NCI-H510A treated with DMSO at 0.1 percent for 48 hours (cell line): ENCODE measurements at regions not wholly inside any gene's neighbourhood (a gene's known extent, or its start where the extent isn't known, plus 50 kb on each side); places are given as distances from the start of the nearest gene placed in this dataset.
"Not testable (repeated sequence)": the region's sequence is repeated elsewhere in the genome, so short reads cannot be mapped to it uniquely, and the experiment has no call there.

Experiments used
- DNase-seq: peaks from one replicate; lab custom pipeline; 2025; lab: John Stamatoyannopoulos, UW

DNA sequence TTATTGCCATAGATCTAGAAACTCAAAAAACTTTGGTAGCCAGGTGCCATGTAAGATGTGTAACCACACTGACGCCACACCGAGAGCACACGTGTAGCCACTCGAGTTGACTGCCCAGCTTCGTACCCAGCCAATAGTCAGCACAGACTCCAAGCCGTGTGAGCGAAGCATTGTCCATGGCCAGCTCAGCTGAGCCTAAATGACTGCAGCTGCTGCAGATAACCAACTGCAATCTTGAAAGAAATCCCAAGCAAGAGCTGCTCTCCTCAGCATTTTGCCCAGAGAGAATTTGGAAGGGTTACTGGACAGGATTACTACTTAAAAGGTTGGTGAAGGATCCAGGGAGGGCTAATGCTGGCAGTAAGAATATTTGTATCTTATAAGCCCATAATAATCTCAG lies 193.0 kb upstream of the THRB start:
- DNase-seq, result no peak

GRCh38 chr3:24688446-24689148 lies 193.9 kb upstream of the THRB start:
- DNase-seq, result no peak

GRCh38 chr3:24689353-24689752 lies 194.7 kb upstream of the THRB start:
- no peak for DNase-seq

- DNase-seq, result no peak
These were observed 196.1 kb upstream of the THRB start for GRCh38 chr3:24690777-24691176.

DNA sequence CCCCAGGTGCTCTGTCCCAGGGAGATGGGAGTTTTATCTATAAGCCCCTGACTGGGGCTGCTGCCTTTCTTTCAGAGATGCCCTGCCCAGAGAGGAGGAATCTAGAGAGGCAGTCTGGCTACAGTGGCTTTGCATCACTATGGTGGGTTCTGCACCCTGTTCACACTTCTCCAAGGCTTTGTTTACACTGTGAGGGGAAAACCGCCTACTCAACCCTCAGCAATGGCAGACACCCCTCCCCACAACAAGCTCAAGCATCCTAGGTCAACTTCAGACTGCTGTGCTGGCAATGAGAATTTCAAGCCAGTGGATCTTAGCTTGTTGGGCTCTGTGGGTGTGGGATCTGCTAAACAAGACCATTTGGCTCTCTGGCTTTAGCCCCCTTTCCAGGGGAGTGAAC lies 204.4 kb upstream of the THRB start:
- not testable (repeated sequence) for DNase-seq

DNA sequence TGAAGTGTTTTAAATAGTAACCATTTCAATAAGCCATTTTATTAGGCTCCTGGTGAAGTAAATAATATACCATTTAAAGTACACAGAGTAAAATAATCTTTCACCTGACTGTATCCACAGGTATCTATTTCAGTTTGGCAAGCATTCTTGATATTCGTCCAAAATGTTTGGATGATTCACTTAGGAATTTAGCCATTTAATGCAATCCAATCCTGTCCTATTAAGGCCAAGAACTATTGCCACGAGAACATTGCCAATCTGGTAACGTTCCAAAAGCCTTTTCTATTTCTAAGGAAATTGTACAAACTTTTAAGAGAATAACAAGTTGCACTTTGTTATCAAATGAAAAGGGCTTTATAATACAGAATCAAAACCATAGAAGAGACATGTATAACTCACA lies 209.8 kb upstream of the THRB start:
- DNase-seq, result no peak

DNA sequence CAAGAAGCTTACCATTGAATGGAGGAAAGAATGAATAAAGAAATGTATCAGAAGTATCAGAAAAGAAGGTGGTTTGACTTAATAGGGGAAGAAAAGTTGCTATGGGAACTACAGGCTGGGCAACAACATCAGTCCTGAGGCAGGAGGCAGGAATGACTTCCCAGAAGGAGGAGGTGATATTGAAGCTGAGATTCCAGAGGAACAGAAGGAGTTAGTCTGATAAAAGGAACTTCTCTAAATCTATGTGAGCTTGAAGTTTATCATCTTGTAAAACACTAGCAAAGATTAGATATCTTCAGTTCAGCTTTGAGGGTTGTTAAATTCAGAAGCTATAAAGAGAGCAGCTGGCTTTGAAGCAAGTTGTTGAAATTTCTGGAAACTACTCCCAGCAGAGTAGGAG lies 213.3 kb upstream of the THRB start:
- DNase-seq, result no peak

DNA sequence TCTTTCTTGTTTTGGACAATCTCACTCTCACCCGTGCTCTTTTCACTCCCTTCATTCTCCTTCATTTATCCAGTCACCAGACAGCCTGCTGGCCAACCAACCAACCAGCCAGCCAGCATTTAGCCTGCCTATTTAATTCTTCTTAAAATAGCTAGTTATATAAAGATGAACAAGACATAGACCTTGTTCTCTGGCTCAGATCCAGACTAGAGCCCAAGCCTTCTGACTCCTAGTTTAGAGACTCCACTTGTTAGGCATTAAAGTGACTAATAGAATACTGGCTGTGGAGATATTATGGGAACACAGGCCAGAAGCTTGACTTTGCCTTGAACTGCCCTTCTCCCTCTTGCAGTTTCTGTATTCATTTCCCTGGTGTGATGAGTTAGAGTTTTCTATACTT lies 215.3 kb upstream of the THRB start:
- no peak for DNase-seq

DNA sequence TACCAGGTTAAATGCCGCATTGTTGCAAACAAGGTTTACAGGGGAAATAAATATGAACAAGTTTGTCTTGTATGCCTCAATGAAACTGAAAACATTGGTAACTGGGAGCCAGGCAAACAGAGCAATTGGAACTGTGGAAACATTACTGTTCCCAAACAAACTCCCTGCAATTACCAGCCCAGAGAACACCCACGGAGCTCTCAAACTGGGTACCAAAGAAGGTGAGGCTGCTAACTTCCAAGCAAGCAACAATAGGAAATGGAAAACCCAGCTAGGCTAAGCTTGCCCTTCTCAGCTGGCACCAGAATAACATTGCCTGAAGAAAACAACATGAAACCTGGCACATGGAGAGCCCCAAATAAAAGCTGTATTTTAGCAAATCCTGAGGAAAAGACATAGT lies 218.9 kb upstream of the THRB start:
- DNase-seq, result no peak

- no peak for DNase-seq
These were observed 219.8 kb upstream of the THRB start for GRCh38 chr3:24714436-24714835.

DNA sequence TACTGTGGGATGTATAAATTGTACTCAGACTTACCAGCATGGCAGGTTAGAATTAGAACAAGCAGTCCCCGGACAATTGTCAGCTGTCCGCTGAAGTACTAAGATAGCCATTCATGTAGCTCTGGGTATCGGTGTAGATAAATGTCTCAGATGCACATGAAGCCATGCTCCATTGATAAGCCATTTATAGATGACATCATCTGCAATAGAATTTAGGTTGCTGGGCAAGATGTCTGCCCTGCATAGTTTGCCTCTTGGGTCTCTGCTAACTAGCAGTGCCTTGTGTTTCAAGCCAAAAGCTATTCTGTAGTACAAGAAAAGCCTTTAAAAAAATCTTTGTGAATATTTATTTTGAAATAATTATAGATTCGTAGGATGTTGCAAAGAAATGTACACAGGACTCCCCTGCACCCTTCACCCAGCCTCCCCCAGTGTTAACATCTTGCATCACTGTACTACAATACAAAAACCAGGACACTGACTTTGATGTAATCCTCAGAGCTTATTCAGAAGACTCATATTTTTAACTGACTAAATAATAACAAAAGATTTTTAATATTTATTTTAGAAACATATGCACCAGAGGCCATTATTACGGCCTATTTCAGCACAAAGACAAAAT lies 220.6 kb upstream of the THRB start:
- DNase-seq, result no peak

DNA sequence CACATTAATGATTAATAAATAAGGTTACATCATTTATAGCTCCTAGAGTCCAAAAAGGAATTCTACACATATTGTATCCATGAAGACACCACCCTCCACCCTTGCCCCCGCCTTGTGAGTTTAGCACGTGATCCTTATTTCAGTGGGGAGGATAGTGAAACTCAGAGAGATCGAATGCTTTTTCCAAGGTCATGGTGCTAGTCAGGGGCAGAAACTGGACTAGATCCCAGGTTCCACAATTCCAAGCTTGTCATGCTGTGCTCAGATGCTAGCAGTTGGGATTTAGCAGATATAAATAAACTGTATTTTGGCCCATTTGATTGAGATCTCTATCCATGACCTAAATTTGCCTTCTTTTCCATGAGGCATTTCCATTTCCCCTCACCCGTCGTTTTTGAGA lies 227.4 kb upstream of the THRB start:
- DNase-seq, result no peak

- no peak for DNase-seq
These were observed 231.0 kb upstream of the THRB start for GRCh38 chr3:24725514-24726255.

DNA sequence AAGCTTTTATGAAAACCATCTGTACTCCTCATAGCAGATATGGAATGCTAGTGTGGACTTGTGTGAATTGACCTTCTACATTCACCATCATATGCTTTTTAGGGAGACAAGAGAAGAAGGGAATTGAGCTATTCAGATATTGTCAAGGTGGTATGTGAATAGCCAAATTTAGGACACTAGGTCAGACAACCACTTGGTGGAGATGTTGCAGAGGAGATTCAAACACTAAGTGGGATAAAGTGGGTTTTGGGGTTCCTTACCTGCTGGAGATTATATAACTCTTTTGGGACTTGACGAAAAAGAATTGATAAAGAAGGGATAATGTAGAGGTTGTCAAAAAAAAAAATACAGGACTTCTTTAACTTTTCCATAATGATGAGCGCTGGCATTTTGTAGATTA lies 231.8 kb upstream of the THRB start:
- no peak for DNase-seq

- DNase-seq, result no peak
These were observed 235.5 kb upstream of the THRB start for GRCh38 chr3:24730173-24730572.

DNA sequence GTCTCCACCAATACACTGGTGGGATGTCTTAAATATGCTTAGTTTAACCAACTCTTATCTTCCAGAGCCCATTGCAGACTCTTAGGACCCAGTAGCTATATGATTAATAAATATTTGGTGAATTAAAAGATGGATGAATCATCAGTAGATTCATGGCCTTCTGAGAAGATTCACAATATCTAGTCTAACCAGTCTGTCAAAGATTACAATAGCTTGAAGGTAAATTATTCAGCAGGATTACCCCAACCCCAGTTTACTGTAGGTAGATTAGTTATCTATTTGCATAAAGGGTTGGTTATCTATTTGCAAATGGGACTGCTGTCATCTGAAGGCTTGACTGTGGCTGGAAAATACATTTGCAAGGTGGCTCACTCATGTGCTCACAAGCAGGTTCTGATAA lies 239.4 kb upstream of the THRB start:
- no peak for DNase-seq

DNA sequence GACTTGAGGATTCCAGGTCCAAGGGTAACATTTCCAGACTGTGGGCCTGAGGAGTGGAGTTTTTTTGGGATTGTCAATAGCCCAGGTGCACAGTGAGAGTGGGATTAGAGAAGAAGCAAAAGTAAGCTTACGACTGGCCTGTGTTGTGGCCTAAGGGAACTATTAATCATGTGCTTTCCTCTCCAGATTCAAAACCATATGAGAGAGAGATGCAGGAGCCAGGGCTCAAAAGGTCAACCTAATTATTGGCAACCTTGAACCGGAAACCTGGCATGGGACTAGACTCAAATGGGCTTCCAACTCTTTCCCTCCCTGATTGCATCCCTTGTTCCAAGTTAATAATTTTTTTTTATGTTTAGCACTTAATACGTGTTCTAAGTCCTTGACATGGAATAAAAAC lies 242.1 kb upstream of the THRB start:
- no peak for DNase-seq

- no peak for DNase-seq
These were observed 245.7 kb upstream of the THRB start for GRCh38 chr3:24740326-24740725.

GRCh38 chr3:24741506-24741905 lies 246.9 kb upstream of the THRB start:
- no peak for DNase-seq

DNA sequence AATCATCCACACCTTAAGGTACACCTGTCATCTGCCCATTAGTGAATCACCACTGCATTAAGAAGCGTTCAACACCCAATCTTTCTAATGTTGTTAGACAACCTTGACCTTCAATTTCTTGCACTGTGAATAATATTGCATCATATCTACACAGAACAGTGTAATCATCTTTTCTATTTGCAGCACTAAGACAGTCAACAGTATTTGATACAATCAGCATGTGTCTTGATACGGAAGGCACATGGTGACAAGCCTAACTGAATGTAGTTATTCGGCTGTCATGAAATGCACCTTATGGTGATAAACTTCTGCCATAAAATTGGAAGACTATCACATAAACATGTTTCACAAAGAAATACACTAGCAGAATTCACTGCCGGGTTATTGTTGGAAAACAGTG lies 253.9 kb upstream of the THRB start:
- no peak for DNase-seq

DNA sequence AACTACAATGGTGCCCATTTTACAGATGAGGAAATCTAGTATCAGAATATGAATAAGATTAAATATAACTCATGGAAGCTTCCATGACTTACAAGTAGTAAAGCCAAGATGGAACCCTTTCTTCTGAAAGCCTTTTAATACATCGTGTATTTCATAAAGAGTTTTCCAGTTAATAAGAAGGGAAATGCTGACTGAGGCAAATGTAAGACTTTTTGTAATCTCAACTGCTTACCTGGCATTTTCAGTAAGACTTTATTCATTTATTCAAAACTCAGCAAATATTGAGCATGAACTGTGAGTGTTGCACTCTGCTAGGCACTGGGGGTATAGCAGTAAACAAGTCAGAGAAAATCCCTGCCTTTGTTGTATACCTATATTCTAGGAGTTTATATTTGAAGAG lies 256.4 kb upstream of the THRB start:
- no peak for DNase-seq

DNA sequence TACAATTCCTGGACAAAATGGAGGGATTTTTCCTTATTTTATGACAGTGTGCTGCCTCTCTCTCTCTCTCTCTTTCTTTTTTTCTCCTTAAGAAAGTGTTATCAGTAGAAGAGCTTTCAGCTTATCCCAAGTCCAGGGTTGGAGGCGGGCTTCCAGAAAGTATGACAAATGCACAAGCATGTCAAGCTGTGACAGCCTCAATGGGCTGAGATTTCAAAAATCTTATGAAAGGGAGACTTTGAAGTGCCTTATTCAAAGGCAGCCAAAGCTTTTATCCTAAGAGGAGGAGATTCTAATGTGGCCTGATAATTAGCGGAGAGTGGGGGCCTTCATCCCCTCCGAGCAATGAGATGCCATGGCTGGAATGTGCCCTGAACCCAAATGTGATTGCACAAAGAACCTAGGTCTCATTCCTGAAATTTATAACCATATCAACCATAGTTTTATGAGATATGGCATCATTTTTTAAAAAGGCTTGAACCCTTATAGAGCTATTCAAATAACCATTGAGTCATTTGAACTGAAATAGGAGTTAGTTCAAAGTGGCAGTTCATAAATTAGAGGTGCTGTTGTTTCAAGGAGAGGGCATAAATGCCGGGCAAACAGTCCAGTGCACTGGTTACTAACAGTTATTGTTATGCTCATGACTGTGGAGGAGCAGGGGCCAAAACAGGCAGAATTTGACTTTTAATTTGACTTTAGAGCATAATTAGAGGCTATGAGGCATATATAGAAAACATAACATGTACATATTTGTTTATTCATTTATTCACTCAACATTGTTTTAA lies 261.6 kb upstream of the THRB start:
- no peak for DNase-seq

GRCh38 chr3:24763393-24763792 lies 268.7 kb upstream of the THRB start:
- DNase-seq, result no peak
